Calu3 (cell line): ENCODE measurements at regions not wholly inside any gene's neighbourhood (a gene's known extent, or its start where the extent isn't known, plus 50 kb on each side); places are given as distances from the start of the nearest gene placed in this dataset.

ENCODE experiments used
- BruUV-seq: library from RNA; stranded (reverse); fragments of 400-500 nt; replicated peaks from 2 replicates; lab custom pipeline; 2021; lab: Mats Ljungman, UMichigan
- CTCF ChIA-PET: fragments of 300-600 bp; sonication (Branson Sonifier 250); formaldehyde crosslinking; loops from one replicate; lab custom pipeline; 2022; ENCODE audit warnings: antibody characterized with exemption; lab: Charles Lee
- DNase-seq: peaks from one replicate; pipeline ENCODE4 v3.0.0; 2022
- H3K27ac Mint-ChIP-seq: one replicate; pipeline ENCODE4 v1.8.0; 2022; ENCODE audit warnings: mixed read lengths; ENCODE audit not compliant: unreplicated experiment
- H3K27me3 Mint-ChIP-seq: one replicate; pipeline ENCODE4 v1.8.0; 2022; ENCODE audit warnings: mixed read lengths; ENCODE audit not compliant: unreplicated experiment
- H3K36me3 Mint-ChIP-seq: one replicate; pipeline ENCODE4 v1.8.0; 2022; ENCODE audit warnings: mild to moderate bottlenecking, moderate library complexity, mixed read lengths; ENCODE audit not compliant: insufficient read depth, unreplicated experiment
- H3K4me1 Mint-ChIP-seq: one replicate; pipeline ENCODE4 v1.8.0; 2022; ENCODE audit warnings: mild to moderate bottlenecking, low read depth, mixed read lengths; ENCODE audit not compliant: unreplicated experiment
- H3K4me3 Mint-ChIP-seq: one replicate; pipeline ENCODE4 v1.8.0; 2022; ENCODE audit warnings: mild to moderate bottlenecking, low read depth, moderate library complexity, mixed read lengths; ENCODE audit not compliant: unreplicated experiment
- H3K9me3 Mint-ChIP-seq: one replicate; pipeline ENCODE4 v1.8.0; 2022; ENCODE audit warnings: low read depth, mixed read lengths; ENCODE audit not compliant: unreplicated experiment
- intact Hi-C: fragments of 100-400 bp; cut with micrococcal nuclease; formaldehyde crosslinking; loops from one replicate; pipeline ENCODE4 v1.10.0; 2022; ENCODE audit not compliant: unreplicated experiment
- TF ChIP-seq, protein P1 (sequence below): fragments of 200-600 bp; IDR thresholded peaks from one replicate; pipeline ENCODE4 v1.8.0; 2022; ENCODE audit warnings: antibody characterized with exemption; ENCODE audit not compliant: unreplicated experiment

DNA sequence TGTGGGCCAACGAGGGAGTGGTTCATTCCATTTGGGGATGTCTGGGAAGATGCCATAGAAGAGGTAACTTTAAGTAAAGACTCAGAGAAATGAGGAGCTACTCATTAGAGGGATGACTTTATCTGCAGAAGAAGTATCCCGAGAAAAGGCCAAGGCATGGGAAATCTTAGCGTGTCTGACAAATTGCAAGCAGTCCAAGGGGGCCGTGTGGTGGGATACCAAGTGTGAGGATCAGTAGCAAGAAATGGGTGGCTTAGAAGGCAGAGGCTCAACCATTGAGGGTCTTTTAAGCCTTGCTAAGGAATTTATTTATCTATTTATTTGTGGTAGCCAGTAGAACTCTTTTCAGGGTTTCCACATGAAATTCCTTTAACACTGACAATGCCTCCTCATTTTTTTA lies 436.4 kb downstream of the RNF144A start:
- H3K4me3 Mint-ChIP-seq, result no peak overlapping the region
- no peak for DNase-seq
- H3K4me1 Mint-ChIP-seq, result no peaks in the 10 kb centered on the region
- peaks cover 3% of the 10 kb centered on the region for H3K9me3 Mint-ChIP-seq
- CTCF ChIA-PET, result no interaction called here
- TF ChIP-seq, protein P1, sequence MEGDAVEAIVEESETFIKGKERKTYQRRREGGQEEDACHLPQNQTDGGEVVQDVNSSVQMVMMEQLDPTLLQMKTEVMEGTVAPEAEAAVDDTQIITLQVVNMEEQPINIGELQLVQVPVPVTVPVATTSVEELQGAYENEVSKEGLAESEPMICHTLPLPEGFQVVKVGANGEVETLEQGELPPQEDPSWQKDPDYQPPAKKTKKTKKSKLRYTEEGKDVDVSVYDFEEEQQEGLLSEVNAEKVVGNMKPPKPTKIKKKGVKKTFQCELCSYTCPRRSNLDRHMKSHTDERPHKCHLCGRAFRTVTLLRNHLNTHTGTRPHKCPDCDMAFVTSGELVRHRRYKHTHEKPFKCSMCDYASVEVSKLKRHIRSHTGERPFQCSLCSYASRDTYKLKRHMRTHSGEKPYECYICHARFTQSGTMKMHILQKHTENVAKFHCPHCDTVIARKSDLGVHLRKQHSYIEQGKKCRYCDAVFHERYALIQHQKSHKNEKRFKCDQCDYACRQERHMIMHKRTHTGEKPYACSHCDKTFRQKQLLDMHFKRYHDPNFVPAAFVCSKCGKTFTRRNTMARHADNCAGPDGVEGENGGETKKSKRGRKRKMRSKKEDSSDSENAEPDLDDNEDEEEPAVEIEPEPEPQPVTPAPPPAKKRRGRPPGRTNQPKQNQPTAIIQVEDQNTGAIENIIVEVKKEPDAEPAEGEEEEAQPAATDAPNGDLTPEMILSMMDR, result no peak
- no TSS peak for BruUV-seq
- intact Hi-C loops, result loop anchor here (10.0 kb wide), 1 partner anchor 239 kb away; no protein-coding TSS in a partner anchor
- peaks cover 18% of the 10 kb centered on the region for H3K27me3 Mint-ChIP-seq
- no peak overlapping the region for H3K27ac Mint-ChIP-seq
- H3K36me3 Mint-ChIP-seq, result no peaks in the 10 kb centered on the region

DNA sequence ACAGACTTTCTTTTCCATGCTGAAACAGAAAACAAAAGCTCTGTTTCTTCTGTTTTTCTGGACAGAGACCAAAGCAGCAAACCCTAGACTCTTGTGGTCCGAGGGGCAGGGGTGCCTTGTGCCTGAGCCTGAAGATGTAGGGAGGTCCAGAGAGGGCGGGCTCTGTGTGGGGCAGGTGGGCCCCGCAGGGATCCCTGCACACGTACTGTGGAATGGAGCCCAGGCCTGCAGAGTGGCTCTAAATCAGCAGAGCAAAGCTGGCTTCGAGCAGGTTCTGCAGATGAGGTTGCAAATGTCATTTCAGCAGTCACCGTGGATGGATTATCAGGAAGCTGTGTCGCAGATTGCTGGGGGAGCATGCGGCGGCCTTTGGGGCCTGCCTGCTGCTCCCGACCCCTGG lies 438.6 kb downstream of the RNF144A start:
- CTCF ChIA-PET, result no interaction called here
- Mint-ChIP-seq H3K4me1 (no peaks in the 10 kb centered on the region), H3K4me3 (no peak overlapping the region), H3K9me3 (peaks cover 3% of the 10 kb centered on the region), H3K27me3 (peaks cover 2% of the 10 kb centered on the region), H3K36me3 (no peaks in the 10 kb centered on the region), H3K27ac (no peak overlapping the region)
- DNase-seq, result no peak
- intact Hi-C loops, result loop anchor here (10.0 kb wide), 1 partner anchor 241 kb away; no protein-coding TSS in a partner anchor
- TF ChIP-seq, protein P1, result no peak
- BruUV-seq, result no TSS peak

DNA sequence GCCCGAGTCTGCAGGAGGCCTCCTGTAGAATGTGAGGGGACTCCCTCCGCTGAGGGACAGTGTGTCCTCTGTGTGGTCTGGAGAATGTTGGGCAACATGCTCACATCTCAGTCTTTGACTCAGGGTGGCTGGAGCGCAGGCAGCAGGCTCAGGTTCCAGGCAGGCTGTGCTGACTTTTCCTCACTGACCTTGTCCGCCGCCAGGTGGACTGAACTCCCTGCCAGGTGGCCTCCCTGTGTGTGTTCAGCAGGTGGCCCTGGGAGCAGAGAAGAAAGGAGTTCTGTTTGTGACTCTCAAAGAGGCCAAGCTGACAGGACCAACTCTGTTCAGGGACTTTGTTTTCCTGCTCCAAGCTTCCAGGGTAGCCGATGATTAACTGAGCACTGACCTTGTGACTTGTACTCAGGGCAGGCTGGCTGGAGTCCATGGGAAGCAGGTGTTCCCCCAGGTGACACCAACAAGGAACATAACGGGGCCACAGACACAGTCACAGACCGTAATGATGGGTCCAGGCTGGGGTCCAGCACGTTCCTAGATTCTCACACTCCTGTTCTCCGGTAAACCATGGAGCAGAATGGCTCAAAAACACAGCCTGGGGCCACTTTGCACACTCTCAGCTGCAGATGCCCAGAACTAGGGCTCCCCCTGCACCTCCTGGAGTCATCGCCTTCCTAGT lies 439.8 kb downstream of the RNF144A start:
- DNase-seq, result peak; percentile 78
- H3K9me3 Mint-ChIP-seq, result peaks cover 3% of the 10 kb centered on the region
- H3K4me1 Mint-ChIP-seq, result no peaks in the 10 kb centered on the region
- intact Hi-C loops, result loop anchor here (10.0 kb wide), 1 partner anchor 242 kb away; no protein-coding TSS in a partner anchor
- no peaks in the 10 kb centered on the region for H3K36me3 Mint-ChIP-seq
- BruUV-seq, result no TSS peak
- TF ChIP-seq, protein P1, result no peak
- H3K27ac Mint-ChIP-seq, result no peak overlapping the region
- no peaks in the 10 kb centered on the region for H3K27me3 Mint-ChIP-seq
- H3K4me3 Mint-ChIP-seq, result no peak overlapping the region
- CTCF ChIA-PET, result no interaction called here

DNA sequence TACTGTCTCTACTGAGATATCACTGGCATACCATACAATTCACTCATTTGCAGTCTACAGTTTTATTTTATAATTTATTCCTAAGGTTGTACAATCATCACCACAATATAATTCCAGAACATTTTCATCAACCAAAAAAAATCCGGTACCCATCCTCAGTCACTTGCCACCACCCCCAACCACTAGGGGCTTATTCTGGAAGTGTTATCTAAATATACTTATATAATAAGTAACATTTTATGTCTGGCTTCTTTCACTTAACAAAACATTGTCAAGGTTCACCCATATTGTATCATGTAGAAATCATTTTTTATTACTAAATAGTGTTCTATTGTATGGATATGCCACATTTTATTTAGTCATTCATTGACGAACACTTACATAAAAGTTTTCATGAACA lies 440.8 kb downstream of the RNF144A start:
- no TSS peak for BruUV-seq
- intact Hi-C loops, result loop anchor here (10.0 kb wide), 1 partner anchor 243 kb away; no protein-coding TSS in a partner anchor

More for the DNA sequence above, 440.8 kb downstream of the RNF144A start:
- TF ChIP-seq, protein P1, result no peak
- Mint-ChIP-seq H3K27me3 (no peaks in the 10 kb centered on the region), H3K4me3 (no peak overlapping the region), H3K4me1 (no peaks in the 10 kb centered on the region), H3K36me3 (no peaks in the 10 kb centered on the region), H3K9me3 (peaks cover 3% of the 10 kb centered on the region), H3K27ac (no peak overlapping the region)
- CTCF ChIA-PET, result no interaction called here
- DNase-seq, result no peak
